ENCODE measurements at regions not wholly inside any gene's neighbourhood (a gene's known extent, or its start where the extent isn't known, plus 50 kb on each side); places are given as distances from the start of the nearest gene placed in this dataset.

GRCh38 chr9:7325995-7326394 lies 473.6 kb downstream of the DMAC1 start:
- no peak for TF ChIP-seq CTCF (conservative IDR thresholded peaks at IDR 0.05)
- no peak for DNase-seq (ENCODE audit: low read depth, low spot score)
- Mint-ChIP-seq H3K4me3 (no peak overlapping the region), H3K9me3 (peaks cover 8% of the 10 kb centered on the region), H3K36me3 (ENCODE audit: low read depth) (no peaks in the 10 kb centered on the region), H3K4me1 (no peaks in the 10 kb centered on the region), H3K27me3 (ENCODE audit: low read depth) (no peaks in the 10 kb centered on the region), H3K27ac (ENCODE audit: unreplicated experiment) (no peak overlapping the region)

GRCh38 chr9:7324152-7324598 lies 475.4 kb downstream of the DMAC1 start:
- H3K27me3 Mint-ChIP-seq (ENCODE audit: low read depth): no peaks in the 10 kb centered on the region
- no peak for DNase-seq (ENCODE audit: low read depth, low spot score)
- TF ChIP-seq CTCF (conservative IDR thresholded peaks at IDR 0.05): no peak
- H3K4me1 Mint-ChIP-seq: peaks cover 5% of the 10 kb centered on the region
- no peak overlapping the region for H3K27ac Mint-ChIP-seq (ENCODE audit: unreplicated experiment)
- H3K4me3 Mint-ChIP-seq: no peak overlapping the region
- no peaks in the 10 kb centered on the region for H3K36me3 Mint-ChIP-seq (ENCODE audit: low read depth)
- peaks cover 8% of the 10 kb centered on the region for H3K9me3 Mint-ChIP-seq

- Mint-ChIP-seq H3K4me3 (no peak overlapping the region), H3K36me3 (ENCODE audit: low read depth) (no peaks in the 10 kb centered on the region), H3K27ac (ENCODE audit: unreplicated experiment) (no peak overlapping the region), H3K9me3 (peaks cover 5% of the 10 kb centered on the region), H3K4me1 (peaks cover 12% of the 10 kb centered on the region), H3K27me3 (ENCODE audit: low read depth) (no peaks in the 10 kb centered on the region)
- TF ChIP-seq CTCF (conservative IDR thresholded peaks at IDR 0.05): no peak
- DNase-seq (ENCODE audit: low read depth, low spot score): no peak
Measured at GRCh38 chr9:7320841-7321240, 478.7 kb downstream of the DMAC1 start.

GRCh38 chr9:7320139-7320538 lies 479.4 kb downstream of the DMAC1 start:
- Mint-ChIP-seq H3K4me1 (peaks cover 12% of the 10 kb centered on the region), H3K27me3 (ENCODE audit: low read depth) (no peaks in the 10 kb centered on the region), H3K4me3 (no peak overlapping the region), H3K36me3 (ENCODE audit: low read depth) (no peaks in the 10 kb centered on the region), H3K27ac (ENCODE audit: unreplicated experiment) (peak overlapping the region; percentile 69), H3K9me3 (peaks cover 2% of the 10 kb centered on the region)
- no peak for TF ChIP-seq CTCF (conservative IDR thresholded peaks at IDR 0.05)
- no peak for DNase-seq (ENCODE audit: low read depth, low spot score)

GRCh38 chr9:7318920-7319319 lies 480.7 kb downstream of the DMAC1 start:
- no peak overlapping the region for H3K27ac Mint-ChIP-seq (ENCODE audit: unreplicated experiment)
- H3K27me3 Mint-ChIP-seq (ENCODE audit: low read depth): no peaks in the 10 kb centered on the region
- no peak overlapping the region for H3K4me3 Mint-ChIP-seq
- DNase-seq (ENCODE audit: low read depth, low spot score): no peak
- no peaks in the 10 kb centered on the region for H3K36me3 Mint-ChIP-seq (ENCODE audit: low read depth)
- H3K9me3 Mint-ChIP-seq: no peaks in the 10 kb centered on the region
- no peak for TF ChIP-seq CTCF (conservative IDR thresholded peaks at IDR 0.05)
- peaks cover 12% of the 10 kb centered on the region for H3K4me1 Mint-ChIP-seq

- Mint-ChIP-seq H3K27ac (ENCODE audit: unreplicated experiment) (peak overlapping the region; percentile 84), H3K4me1 (peaks cover 12% of the 10 kb centered on the region), H3K36me3 (ENCODE audit: low read depth) (peaks cover 11% of the 10 kb centered on the region), H3K27me3 (ENCODE audit: low read depth) (no peaks in the 10 kb centered on the region), H3K9me3 (peaks cover 5% of the 10 kb centered on the region), H3K4me3 (no peak overlapping the region)
- TF ChIP-seq CTCF (conservative IDR thresholded peaks at IDR 0.05): no peak
- DNase-seq (ENCODE audit: low read depth, low spot score): no peak
Measured at GRCh38 chr9:7316967-7317366, 482.6 kb downstream of the DMAC1 start.
